ENCODE measurements at regions not wholly inside any gene's neighbourhood (a gene's known extent, or its start where the extent isn't known, plus 50 kb on each side); places are given as distances from the start of the nearest gene placed in this dataset.
"Not testable (repeated sequence)": the region's sequence is repeated elsewhere in the genome, so short reads cannot be mapped to it uniquely, and the experiment has no call there.

DNA sequence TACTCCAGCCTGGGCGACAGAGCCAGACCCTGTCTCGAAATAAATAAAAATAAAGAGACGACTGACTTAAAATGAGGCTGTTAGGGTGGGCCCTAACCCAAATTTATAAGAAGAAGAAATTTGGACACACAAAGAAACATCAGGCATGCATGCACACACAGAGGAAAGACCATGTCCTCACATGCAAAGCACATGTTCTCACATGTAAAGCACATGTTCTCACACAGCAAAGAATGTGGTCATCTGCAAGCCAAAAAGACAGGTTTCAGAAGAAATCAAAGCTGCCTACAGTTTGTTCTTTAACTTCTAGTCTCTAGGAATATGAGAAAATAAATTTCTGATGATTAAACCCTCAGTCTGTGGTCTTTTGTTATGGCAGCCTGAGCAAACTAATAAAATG lies 132.3 kb upstream of the CRIM1 start:
- DNase-seq: no peak

GRCh38 chr2:36222485-36222884 lies 133.1 kb upstream of the CRIM1 start:
- no peak for DNase-seq

DNA sequence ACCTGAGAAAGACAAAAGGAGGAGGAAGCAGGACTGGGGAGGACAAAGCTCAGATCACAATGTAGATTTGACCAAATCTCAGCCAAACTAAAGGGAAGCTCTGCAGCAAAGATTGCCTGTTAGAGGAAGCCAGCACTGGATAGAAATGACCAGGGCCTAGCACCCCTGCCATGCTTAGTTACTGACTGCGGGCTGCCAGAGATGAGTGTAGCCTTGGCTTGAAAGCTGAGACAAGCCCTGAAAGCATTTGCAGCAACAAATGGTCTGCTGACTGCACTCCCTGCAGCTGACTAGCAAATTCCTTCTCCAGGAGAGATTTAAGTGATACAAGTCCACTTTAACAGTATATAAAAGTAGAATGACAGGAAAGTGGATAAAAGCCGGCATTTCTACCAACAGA lies 140.9 kb upstream of the CRIM1 start:
- DNase-seq: no peak

DNA sequence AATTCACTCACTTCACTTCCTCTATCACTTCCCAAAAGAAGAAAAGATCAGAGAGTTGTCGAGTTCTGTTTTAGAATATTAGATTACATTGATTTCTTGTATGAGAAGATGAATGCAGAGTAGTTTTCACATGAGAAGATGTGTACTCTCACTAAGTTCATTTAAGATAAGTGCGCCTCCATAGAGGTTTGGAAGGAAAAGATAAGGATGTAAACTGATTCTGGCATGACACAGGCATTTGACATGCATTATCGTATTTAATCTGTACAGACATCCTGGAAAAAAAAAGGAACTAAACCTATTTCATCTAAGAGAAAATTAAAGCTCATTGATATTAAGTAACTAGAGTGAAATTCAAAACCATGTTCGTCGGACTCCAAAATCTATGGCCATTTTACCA lies 152.2 kb upstream of the CRIM1 start:
- no peak for DNase-seq

DNA sequence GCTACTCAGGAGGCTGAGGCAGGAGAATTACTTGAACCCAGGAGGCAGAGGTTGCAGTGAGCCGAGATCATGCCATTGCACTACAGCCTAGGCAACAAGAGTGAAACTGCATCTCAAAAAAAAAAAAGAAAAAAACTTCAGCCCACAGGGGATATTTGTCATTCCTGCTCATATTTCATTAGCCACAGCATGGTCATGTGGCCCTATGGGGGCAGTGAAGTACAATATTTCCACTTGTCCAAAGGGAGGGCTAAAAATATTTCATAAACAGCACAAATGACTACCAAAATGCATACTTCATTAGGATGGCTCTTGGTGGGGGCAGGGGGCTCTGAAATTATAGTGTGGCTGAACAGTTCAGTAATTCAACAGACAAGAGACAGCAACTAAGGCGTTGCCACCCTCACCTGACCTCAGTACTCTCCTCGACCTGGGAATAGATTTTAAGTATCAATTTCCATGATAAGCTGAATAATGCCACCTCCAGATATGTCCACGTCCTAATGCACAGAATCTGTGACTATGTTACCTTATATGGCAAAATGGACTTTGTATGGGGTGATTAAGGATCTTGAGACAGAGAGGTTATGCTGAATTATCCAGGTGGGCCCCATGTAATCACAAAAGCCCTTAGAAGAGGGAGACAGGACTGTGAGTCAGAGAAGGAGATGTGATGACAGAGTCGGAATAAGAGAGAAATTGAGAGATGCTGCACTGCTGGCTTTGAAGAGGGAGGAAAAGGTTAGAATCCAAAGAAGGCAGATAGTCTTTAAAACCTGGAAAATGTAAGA lies 158.2 kb upstream of the CRIM1 start:
- no peak for DNase-seq

DNA sequence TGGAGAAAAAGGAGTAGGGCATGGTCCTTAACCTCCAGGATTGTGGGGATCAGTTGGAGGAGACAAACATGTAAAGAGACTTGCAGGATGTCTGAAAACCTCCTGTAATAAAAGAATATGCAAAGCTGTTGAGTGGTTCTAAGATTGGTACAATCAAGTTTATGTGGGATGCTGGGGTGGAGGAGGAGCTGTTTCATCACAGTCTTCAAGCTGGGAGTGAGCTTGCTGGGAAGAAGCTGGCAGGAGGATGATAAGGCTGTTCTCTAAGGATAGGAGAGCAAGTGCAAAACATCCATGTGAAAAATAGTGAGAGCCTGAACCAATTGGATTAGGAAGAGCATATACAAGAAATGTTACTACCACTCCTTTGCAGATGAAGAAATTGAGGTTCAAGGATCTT lies 161.9 kb upstream of the CRIM1 start:
- no peak for DNase-seq

GRCh38 chr2:36192983-36193382 lies 162.6 kb upstream of the CRIM1 start:
- no peak for DNase-seq

- no peak for DNase-seq
Measured at GRCh38 chr2:36190097-36190496, 165.5 kb upstream of the CRIM1 start.

DNA sequence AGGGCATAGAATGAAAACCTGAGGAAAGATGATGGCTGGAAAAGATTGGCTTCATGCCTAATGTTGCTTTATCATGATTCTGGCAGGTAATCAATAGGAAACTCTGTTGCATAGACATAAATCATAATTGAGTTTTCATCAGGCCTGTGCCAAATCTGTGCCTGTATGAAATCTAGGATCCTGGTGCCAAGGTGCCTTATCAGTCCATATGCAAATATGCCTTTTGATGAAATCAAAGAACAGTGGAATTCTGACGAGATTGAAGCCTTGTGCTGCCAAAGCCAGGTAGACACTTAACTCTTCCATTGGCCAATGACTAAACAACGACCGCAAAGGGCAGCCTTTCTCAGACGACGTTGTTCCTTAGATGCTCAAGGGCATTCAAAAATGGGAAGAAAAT lies 170.0 kb upstream of the CRIM1 start:
- no peak for DNase-seq

DNA sequence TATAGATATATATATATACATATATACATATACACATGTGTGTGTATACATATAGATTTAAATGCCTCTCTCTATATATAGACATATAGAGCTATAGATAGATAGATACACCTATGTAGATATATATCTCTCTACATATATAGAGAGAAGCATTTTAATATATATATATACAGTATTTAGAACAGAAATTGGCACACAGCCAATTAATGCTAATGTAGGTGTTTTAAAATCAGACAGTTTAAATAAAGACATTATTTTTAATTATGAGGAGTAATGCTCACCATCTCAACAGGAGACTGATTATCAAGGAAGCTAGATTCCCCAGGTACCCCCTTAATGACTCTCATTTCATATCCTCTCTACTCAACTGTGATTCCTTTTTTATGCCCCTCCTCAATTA lies 170.7 kb upstream of the CRIM1 start:
- no peak for DNase-seq

DNA sequence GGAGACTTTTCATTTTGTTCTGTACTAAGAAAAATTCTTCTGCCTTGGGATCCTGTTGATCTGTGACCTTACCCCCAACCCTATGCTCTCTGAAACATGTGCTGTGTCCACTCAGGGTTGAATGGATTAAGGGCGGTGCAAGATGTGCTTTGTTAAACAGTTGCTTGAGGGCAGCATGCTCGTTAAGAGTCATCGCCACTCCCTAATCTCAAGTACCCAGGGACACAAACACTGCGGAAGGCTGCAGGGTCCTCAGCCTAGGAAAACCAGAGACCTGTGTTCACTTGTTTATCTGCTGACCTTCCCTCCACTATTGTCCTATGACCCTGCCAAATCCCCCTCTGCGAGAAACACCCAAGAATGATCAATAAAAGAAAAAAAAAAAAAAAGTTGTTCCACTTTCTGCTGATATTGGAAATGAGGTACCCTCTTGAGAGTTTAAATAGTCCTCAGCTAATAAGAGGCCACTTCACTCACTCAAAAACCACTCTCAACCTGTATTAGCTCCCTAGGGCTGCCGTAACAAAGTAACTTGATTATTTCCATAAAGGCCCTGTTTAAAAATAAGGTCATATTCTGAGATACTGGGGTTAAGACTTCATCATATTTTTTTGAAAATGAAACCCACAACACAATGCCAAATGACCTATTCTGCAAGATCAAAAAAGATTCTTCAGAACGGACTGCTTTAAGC lies 174.6 kb upstream of the CRIM1 start:
- DNase-seq: not testable (repeated sequence)

DNA sequence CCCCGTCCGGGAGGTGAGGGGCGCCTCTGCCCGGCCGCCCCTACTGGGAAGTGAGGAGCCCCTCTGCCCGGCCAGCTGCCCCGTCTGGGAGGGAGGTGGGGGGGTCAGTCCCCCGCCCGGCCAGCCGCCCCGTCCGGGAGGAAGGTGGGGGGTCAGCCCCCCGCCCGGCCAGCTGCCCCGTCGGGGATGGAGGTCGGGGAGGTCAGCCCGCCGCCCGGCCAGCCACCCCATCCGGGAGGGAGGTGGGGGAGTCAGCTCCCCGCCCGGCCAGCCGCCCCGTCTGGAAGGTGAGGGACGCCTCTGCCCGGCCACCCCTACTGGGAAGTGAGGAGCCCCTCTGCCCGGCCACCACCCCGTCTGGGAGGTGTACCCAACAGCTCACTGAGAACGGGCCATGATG lies 175.3 kb upstream of the CRIM1 start:
- DNase-seq: not testable (repeated sequence)

GRCh38 chr2:36179668-36180269 lies 175.8 kb upstream of the CRIM1 start:
- DNase-seq: not testable (repeated sequence)

DNA sequence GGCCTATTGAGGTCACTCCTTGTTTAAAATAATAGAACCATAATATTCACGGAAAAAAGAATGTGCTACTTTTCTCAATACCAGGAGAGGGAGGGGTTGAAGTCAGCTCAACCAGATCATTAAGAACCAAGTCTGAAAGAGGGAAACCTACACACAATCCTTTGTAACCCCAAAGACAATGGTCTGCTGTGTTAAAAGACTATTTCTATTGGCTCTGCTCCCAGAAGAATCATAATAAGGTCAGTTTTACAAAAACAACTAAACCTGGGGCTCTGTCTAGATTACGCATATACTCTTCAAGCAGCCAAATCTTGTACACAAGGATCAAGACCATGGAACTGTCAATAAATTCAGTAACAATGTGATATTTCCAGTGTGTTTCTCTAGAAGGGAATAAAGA lies 177.2 kb upstream of the CRIM1 start:
- no peak for DNase-seq

DNA sequence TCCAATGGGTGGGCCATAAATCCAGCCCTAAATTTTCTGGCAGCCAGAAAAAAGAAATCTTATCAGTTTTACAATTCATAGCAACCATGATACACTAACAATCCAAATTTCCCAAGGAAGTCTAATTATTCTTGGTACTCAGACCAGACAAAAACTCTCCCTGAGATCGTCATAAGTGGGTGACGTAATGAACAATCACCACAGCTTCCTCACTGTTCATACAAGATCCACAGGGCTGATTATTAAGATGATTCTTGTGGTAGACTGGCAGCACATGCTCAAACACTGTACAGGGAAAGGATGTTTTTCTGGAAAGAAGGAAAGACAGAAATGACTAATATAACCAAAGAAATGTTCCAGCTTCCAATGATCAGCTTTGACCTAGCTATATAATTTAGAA lies 178.3 kb upstream of the CRIM1 start:
- no peak for DNase-seq

- DNase-seq: no peak
Measured at GRCh38 chr2:36174920-36175319, 180.7 kb upstream of the CRIM1 start.

- DNase-seq: no peak
Measured at GRCh38 chr2:36173760-36174404, 181.7 kb upstream of the CRIM1 start.

DNA sequence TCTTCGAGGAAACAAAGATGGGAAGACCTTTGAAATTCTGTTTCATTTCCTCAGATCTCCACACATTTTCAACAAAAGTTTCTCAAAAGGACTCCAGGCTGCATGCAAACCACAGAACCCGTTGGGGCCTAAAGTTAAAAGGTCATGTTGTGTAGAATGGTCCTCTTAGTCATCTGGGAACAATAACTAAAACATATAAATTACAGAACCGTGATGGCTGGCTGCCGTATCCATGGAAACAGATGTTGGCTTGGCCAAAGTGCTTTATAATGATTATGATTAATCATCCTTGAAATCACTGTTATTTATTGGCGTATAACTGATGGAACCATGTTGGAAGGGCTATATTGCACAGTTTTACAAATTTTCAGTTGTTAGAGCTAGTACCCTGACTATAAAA lies 182.8 kb upstream of the CRIM1 start:
- DNase-seq: no peak

- no peak for DNase-seq
Measured at GRCh38 chr2:36170805-36171204, 184.8 kb upstream of the CRIM1 start.

GRCh38 chr2:36169843-36170242 lies 185.7 kb upstream of the CRIM1 start:
- no peak for DNase-seq

DNA sequence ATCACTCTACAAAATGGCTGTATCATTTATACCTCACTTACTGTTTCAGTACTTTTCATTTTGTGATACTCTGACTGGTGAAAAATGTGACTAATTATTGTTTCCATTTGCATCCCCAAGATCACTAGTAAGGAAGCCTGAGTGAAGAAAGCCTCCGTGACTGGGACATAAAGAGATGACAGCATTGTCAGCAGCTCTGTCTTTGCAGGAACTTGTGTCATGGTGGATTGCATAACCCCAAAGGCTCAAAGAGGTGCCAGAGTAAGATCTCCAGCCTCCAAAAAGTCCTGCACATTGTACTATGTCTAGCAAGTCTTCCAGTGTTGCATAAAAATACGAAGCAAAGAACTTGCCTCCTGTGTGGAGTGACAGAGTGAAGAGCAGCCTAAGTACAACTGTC lies 187.5 kb upstream of the CRIM1 start:
- DNase-seq: no peak

DNA sequence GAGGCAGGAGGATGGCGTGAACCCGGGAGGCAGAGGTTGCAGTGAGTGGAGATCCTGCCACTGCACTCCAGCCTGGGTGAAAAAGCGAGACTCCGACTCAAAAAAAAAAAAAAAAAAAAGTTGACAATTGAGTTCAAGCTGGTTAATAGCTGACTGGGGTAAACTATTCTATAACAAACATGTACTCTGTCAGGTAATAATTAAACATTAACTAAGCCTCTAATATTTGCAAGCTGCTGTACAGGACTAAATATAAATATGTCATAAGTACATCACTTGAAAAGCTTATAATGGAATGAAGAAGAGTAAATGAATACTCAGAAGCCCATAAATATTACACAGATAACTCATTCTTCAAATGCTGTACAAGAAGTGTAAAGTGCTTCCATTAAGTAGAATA lies 190.4 kb upstream of the CRIM1 start:
- DNase-seq: no peak

DNA sequence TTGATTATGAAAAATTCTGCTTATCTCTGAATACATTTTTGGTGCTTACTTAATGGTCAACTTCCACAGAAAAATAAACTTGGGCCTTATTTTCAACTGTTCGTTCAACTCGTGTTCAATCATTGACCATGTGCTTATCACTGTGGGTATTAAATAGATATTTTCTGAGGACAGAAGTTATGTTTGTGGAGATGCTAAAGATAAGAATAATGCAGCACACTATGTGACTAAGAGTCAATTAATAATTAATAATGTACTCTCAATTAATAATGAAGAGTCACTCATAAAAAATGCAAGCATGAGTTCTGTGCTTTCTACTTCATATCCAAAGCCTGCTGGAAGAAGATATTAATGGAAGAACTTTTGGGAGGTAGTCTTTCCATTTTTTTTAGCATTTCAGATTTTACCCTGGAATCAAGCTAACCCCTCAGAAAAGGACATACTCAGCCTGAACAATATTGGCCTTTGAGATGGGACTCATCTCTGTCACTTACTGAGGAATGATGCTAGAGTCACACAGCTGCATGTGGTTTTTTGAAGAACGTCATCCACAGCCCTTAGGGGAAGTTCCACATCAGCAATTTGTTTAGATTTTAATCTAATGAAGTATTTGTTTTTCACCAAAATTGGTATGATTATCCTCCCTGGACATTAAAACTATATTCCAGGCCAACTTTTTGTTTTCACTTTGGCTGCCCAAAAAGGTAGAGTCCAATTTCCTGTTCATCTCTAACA lies 191.9 kb upstream of the CRIM1 start:
- no peak for DNase-seq
